ENCODE measurements at regions not wholly inside any gene's neighbourhood (a gene's known extent, or its start where the extent isn't known, plus 50 kb on each side); places are given as distances from the start of the nearest gene placed in this dataset.

DNA sequence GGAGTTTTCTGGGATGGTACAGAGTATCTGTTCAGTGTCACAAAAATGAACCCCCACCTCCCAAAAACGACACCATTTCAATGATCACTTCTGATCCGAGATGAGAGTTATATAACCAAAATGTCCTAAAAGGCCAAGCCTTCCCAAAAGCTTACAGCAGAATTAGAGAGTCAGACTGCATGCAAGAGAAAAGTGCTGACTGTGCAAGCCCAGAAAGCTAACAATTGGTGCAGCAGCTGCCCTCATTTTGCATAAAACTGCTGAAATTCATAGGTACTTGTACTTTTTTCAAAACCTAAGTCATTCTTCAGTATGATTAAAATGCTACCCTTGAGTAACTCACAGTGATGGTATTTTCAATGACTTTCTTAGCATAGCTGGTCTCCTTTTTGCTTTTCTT lies 819.6 kb upstream of the ARGLU1 start:
- Mint-ChIP-seq H3K4me1 (peaks cover 13 to 27% of the 10 kb centered on the region in 2 experiments), H3K27me3 (ENCODE audit: low read depth) (no peaks in the 10 kb centered on the region), H3K27ac (no peak overlapping the region), H3K9me3 (no peaks in the 10 kb centered on the region), H3K36me3 (ENCODE audit: insufficient read depth in 1 of 3, low read depth in 3 of 3) (no peaks in the 10 kb centered on the region), H3K4me3 (no peak overlapping the region)
- H2BK12ac ChIP-seq (ENCODE audit: insufficient read length, low read depth, low read length): no peak overlapping the region
- H3K18ac ChIP-seq (ENCODE audit: insufficient read length, low read depth, low read length): no peak overlapping the region
- no peak overlapping the region for H3K23ac ChIP-seq (ENCODE audit: insufficient read length, low read depth, low read length)
- DNase-seq: no peak
- H3K23me2 ChIP-seq (ENCODE audit: insufficient read length, low read depth, low read length, poor library complexity, severe bottlenecking): no peaks in the 10 kb centered on the region
- no peak overlapping the region for H3K56ac ChIP-seq (ENCODE audit: insufficient read length, low read depth, low read length)
- H2BK120ac ChIP-seq (ENCODE audit: low read depth, low read length, poor library complexity, severe bottlenecking): no peak overlapping the region
- no peak overlapping the region for H3K14ac ChIP-seq (ENCODE audit: insufficient read depth, low read length)
- H3K79me2 ChIP-seq (ENCODE audit: insufficient read depth, low read length): no peaks in the 10 kb centered on the region
- no peak overlapping the region for H2BK15ac ChIP-seq (ENCODE audit: low read depth, low read length)
- H3K9ac ChIP-seq (ENCODE audit: extremely low read depth, insufficient read length, low read length): no peak overlapping the region
- TF ChIP-seq, protein P1, sequence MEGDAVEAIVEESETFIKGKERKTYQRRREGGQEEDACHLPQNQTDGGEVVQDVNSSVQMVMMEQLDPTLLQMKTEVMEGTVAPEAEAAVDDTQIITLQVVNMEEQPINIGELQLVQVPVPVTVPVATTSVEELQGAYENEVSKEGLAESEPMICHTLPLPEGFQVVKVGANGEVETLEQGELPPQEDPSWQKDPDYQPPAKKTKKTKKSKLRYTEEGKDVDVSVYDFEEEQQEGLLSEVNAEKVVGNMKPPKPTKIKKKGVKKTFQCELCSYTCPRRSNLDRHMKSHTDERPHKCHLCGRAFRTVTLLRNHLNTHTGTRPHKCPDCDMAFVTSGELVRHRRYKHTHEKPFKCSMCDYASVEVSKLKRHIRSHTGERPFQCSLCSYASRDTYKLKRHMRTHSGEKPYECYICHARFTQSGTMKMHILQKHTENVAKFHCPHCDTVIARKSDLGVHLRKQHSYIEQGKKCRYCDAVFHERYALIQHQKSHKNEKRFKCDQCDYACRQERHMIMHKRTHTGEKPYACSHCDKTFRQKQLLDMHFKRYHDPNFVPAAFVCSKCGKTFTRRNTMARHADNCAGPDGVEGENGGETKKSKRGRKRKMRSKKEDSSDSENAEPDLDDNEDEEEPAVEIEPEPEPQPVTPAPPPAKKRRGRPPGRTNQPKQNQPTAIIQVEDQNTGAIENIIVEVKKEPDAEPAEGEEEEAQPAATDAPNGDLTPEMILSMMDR (conservative IDR thresholded peaks at IDR 0.05): no peak
- no peaks in the 10 kb centered on the region for H3K79me1 ChIP-seq (ENCODE audit: insufficient read depth, low read depth, low read length, poor library complexity, severe bottlenecking)
- H2BK5ac ChIP-seq (ENCODE audit: insufficient read length, low read length): no peak overlapping the region
- no peak overlapping the region for H4K91ac ChIP-seq (ENCODE audit: insufficient read length, low read depth, low read length)
- H3K4me1 ChIP-seq (ENCODE audit: insufficient read depth, low read length): no peaks in the 10 kb centered on the region; the same call in 1 of the 2 replicates
- H3K9me3 ChIP-seq (ENCODE audit: control insufficient read depth, low read depth, low read length): no peaks in the 10 kb centered on the region
- H3K27me3 ChIP-seq (ENCODE audit: insufficient read depth, low read length): no peaks in the 10 kb centered on the region
- H3K4me2 ChIP-seq (ENCODE audit: insufficient read depth, insufficient read length, low read length): no peak overlapping the region
- no peak overlapping the region for H3K27ac ChIP-seq (ENCODE audit: insufficient read length, low read depth, low read length)
- H2AFZ ChIP-seq (ENCODE audit: low read length): no peak overlapping the region
- no peak overlapping the region for H3T11ph ChIP-seq (ENCODE audit: low read length)
- no peak overlapping the region for H2AK5ac ChIP-seq (ENCODE audit: insufficient read length, low read length)
- no peak overlapping the region for H4K8ac ChIP-seq (replicated peaks; ENCODE audit: insufficient read length, low read depth, low read length)
- no peak overlapping the region for H3K4ac ChIP-seq (ENCODE audit: low read depth, low read length)
- no peak overlapping the region for H2BK20ac ChIP-seq (ENCODE audit: low read depth, low read length, poor library complexity, severe bottlenecking)
- H4K5ac ChIP-seq (ENCODE audit: insufficient read length, low read depth, low read length): no peak overlapping the region
- no peaks in the 10 kb centered on the region for H4K20me1 ChIP-seq (ENCODE audit: control insufficient read depth, insufficient read depth, insufficient read length)
- WGBS (ENCODE audit: extremely low coverage, insufficient read length, low lambda C conversion rate): no CpG with 5 or more reads among the region's 2 CpGs

All from H9 (cell line).